ENCODE measurements at regions not wholly inside any gene's neighbourhood (a gene's known extent, or its start where the extent isn't known, plus 50 kb on each side); places are given as distances from the start of the nearest gene placed in this dataset.
"Not testable (repeated sequence)": the region's sequence is repeated elsewhere in the genome, so short reads cannot be mapped to it uniquely, and the experiment has no call there.

DNA sequence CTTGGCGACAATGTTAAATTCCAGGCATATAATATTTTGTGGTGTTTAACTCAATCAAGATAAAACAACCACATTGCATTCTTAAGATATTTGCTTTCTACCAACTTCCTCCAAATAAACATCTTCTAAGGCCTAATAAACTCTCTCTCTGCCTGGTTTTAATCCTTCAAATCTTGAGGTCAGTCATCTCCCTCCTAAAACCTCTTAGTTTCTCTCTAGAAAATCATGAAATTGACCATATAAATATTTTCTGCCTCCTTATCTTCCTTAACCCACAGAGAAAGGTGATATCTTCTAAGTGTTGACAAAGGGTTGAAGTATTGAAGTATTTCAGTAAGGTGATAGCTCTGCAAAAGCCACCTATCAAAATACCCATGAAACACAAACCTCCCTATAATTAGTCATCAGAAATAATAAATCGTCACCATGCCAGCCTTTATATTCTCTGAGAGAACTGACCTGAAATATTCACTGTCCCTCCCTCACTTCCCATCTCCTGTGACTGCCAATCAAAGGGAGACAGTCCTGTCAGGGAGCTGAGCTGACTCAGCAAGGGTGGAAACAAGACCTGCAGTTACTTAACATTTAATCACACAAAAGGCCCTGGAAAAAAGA lies 1261.1 kb downstream of the ROBO1 start:
- H3K36me3 ChIP-seq (ENCODE audit: control insufficient read depth, insufficient read depth, low read length) = no peaks in the 10 kb centered on the region
- no peak for DNase-seq (ENCODE audit: extremely low read depth, insufficient read length)
- H3K27me3 ChIP-seq (replicated peaks; ENCODE audit: control insufficient read depth, insufficient read depth, low read length) = no peaks in the 10 kb centered on the region
- TF ChIP-seq, protein P1, sequence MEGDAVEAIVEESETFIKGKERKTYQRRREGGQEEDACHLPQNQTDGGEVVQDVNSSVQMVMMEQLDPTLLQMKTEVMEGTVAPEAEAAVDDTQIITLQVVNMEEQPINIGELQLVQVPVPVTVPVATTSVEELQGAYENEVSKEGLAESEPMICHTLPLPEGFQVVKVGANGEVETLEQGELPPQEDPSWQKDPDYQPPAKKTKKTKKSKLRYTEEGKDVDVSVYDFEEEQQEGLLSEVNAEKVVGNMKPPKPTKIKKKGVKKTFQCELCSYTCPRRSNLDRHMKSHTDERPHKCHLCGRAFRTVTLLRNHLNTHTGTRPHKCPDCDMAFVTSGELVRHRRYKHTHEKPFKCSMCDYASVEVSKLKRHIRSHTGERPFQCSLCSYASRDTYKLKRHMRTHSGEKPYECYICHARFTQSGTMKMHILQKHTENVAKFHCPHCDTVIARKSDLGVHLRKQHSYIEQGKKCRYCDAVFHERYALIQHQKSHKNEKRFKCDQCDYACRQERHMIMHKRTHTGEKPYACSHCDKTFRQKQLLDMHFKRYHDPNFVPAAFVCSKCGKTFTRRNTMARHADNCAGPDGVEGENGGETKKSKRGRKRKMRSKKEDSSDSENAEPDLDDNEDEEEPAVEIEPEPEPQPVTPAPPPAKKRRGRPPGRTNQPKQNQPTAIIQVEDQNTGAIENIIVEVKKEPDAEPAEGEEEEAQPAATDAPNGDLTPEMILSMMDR (IDR thresholded peaks at IDR 0.05; ENCODE audit: insufficient read depth, low read length, poor library complexity, severe bottlenecking) = no peak
- no peak overlapping the region for H3K4me3 ChIP-seq (replicated peaks; ENCODE audit: low read depth, low read length)

DNA sequence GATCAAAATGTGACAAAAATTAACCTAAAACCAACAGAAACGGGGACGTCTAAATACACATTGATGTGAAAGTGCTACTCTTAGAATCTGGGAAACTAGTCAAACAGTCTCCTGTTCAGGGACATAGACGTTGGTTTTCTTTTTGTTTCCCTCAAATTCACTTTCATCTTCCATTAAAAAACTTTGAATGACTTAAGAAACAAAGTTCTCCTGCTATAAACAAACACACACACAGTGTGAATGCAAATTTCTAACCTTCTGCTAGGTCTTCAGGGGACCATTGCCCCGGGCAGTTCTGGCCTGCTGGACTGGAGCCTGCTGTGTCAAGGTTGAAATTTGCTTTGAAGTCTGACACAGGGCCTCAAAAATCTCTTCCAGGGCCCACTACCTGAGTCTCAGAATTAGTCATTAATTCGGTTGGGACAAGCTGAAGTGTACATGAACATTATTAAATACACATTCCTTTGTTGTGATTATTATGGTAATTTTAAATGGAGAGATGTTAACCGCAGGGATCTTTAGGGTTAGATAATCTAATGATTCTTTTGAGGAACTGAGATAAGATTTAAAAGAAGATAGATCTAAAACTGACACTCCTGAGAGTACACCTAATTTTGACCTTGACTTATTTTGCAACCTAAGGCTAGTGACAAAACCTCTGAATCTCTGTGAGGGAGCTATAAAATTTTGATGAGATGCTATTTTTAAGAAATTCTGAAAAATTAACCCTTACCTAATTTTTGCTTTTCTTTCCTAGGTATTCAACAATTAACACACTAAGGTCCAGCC lies 1260.4 kb downstream of the ROBO1 start:
- TF ChIP-seq, protein P1 (IDR thresholded peaks at IDR 0.05; ENCODE audit: insufficient read depth, low read length, poor library complexity, severe bottlenecking) = no peak
- Histone ChIP-seq H3K36me3 (ENCODE audit: control insufficient read depth, insufficient read depth, low read length) (no peaks in the 10 kb centered on the region), H3K27me3 (replicated peaks; ENCODE audit: control insufficient read depth, insufficient read depth, low read length) (no peaks in the 10 kb centered on the region), H3K4me3 (replicated peaks; ENCODE audit: low read depth, low read length) (no peak overlapping the region)
- DNase-seq (ENCODE audit: extremely low read depth, insufficient read length) = no peak

DNA sequence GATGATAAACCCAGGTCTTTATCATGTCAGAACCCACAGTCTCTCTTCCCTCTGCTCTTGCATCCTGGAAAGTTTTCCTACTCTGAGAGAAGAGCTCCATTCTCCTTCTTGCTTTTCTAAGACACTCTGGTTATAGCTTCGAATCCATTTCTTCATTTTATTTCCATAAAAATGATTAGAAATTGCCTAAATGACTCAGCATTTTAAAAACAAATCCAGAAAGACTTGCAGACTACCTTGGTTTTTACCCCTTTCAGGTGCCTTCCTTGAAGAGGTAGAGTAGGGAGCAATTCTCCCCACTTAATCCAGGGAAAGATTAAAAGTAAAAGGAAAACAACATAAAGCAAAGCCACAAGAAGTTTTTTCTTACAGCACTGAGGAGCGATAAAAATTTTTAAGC lies 1256.0 kb downstream of the ROBO1 start:
- no peaks in the 10 kb centered on the region for H3K36me3 ChIP-seq (ENCODE audit: control insufficient read depth, insufficient read depth, low read length)
- no peak for DNase-seq (ENCODE audit: extremely low read depth, insufficient read length)
- TF ChIP-seq, protein P1 (IDR thresholded peaks at IDR 0.05; ENCODE audit: insufficient read depth, low read length, poor library complexity, severe bottlenecking) = no peak
- no peaks in the 10 kb centered on the region for H3K27me3 ChIP-seq (replicated peaks; ENCODE audit: control insufficient read depth, insufficient read depth, low read length)
- H3K4me3 ChIP-seq (replicated peaks; ENCODE audit: low read depth, low read length) = no peak overlapping the region

DNA sequence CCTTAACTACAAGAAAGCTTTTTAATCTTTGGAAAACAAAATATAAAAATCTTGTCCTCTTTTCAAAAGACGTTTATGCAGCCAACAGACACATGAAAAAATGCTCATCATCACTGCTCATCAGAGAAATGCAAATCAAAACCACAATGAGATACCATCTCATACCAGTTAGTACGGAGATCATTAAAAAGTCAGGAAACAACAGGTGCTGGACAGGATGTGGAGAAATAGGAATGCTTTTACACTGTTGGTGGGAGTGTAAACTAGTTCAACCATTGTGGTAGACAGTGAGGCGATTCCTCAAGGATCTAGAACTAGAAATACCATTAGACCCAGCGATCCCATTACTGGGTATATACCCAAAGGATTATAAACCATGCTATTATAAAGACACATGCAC lies 1255.0 kb downstream of the ROBO1 start:
- H3K36me3 ChIP-seq (ENCODE audit: control insufficient read depth, insufficient read depth, low read length); H3K27me3 ChIP-seq (replicated peaks; ENCODE audit: control insufficient read depth, insufficient read depth, low read length); DNase-seq (ENCODE audit: extremely low read depth, insufficient read length); H3K4me3 ChIP-seq (replicated peaks; ENCODE audit: low read depth, low read length): not testable (repeated sequence)

DNA sequence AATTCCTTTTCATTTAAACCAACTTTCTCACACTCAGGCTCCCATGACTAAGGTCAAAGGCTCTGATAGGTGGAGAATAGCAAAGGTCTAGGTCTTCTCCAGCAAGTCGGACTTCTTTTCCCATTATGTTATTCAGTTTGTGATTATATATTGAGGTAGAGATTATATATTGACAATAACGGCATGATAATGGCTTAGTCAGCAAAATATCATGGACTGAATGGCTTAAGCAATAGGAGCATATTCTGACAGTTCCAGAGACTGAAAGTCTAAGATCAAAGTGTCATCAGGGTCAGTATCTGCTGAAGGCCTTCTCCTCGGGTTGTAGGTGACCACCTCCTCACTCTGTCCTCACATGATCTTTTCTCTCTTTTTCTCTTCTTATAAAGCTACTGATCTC lies 1251.4 kb downstream of the ROBO1 start:
- TF ChIP-seq, protein P1 (IDR thresholded peaks at IDR 0.05; ENCODE audit: insufficient read depth, low read length, poor library complexity, severe bottlenecking) = no peak
- Histone ChIP-seq H3K27me3 (replicated peaks; ENCODE audit: control insufficient read depth, insufficient read depth, low read length) (no peaks in the 10 kb centered on the region), H3K4me3 (replicated peaks; ENCODE audit: low read depth, low read length) (no peak overlapping the region), H3K36me3 (ENCODE audit: control insufficient read depth, insufficient read depth, low read length) (no peaks in the 10 kb centered on the region)
- no peak for DNase-seq (ENCODE audit: extremely low read depth, insufficient read length)

DNA sequence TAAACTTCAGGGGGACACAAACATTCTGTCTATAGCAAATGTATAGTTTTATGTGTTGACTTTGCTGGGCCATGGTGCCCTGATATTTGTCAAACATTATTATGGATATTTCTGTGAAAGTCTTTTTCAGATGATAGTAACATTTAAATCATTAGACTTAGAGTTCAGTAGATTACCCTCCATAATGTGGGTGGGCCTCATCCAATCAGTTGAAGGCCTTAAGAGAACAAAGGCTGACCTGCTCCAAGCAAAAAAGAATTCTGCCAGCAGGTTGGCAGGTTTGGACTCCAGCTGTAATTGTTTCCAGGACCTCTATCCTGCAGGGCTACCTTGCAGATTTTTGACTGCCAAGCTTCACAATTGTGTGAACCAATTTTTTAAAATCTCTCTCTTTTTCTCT lies 1250.9 kb downstream of the ROBO1 start:
- H3K4me3 ChIP-seq (replicated peaks; ENCODE audit: low read depth, low read length) = no peak overlapping the region
- TF ChIP-seq, protein P1 (IDR thresholded peaks at IDR 0.05; ENCODE audit: insufficient read depth, low read length, poor library complexity, severe bottlenecking) = no peak
- no peaks in the 10 kb centered on the region for H3K27me3 ChIP-seq (replicated peaks; ENCODE audit: control insufficient read depth, insufficient read depth, low read length)
- H3K36me3 ChIP-seq (ENCODE audit: control insufficient read depth, insufficient read depth, low read length) = no peaks in the 10 kb centered on the region
- DNase-seq (ENCODE audit: extremely low read depth, insufficient read length) = no peak

Measured in GM06990 (cell line).